B cell (primary cell): ENCODE measurements at regions not wholly inside any gene's neighbourhood (a gene's known extent, or its start where the extent isn't known, plus 50 kb on each side); places are given as distances from the start of the nearest gene placed in this dataset.

Source experiments
- ATAC-seq: fragments of 200-7000 bp; cut with Tn5 transposase; one replicate; pipeline ENCODE4 v1.10.0; 2021; ENCODE audit warnings: low read depth, mild to moderate bottlenecking, moderate number of reproducible peaks, moderate library complexity
- CTCF ChIA-PET: fragments of 350-600 bp; sonication (Branson Sonifier 250); formaldehyde crosslinking; loops from one replicate; lab custom pipeline; 2021; ENCODE audit warnings: antibody characterized with exemption, inconsistent platforms; lab: Charles Lee
- POLR2A ChIA-PET: fragments of 350-600 bp; sonication (Branson Sonifier 250); formaldehyde crosslinking; loops from one replicate; lab custom pipeline; 2021; ENCODE audit warnings: antibody characterized with exemption; lab: Charles Lee
- DNase-seq: peaks from one replicate; pipeline ENCODE4 v3.0.0; 2013
- H2AFZ ChIP-seq: 2 replicates; pipeline ENCODE4 v1.6.1; 2012; ENCODE audit warnings: mild to moderate bottlenecking, low read depth, low read length; ENCODE audit not compliant: insufficient read depth, poor library complexity, severe bottlenecking
- H3K27ac ChIP-seq, 2 donors: 1 replicate in 1 of 2; 2 replicates in 1 of 2; pipeline ENCODE4 v1.5.1; 2012 to 2013; ENCODE audit warnings: low read length in 2 of 2, mild to moderate bottlenecking in 2 of 2, moderate library complexity in 1 of 2
- H3K27me3 ChIP-seq, 4 experiments: fragments of 200-600 bp in 1 of 4; sonication (generic) in 1 of 4; replicated peaks in 1 of 4; 1 replicate in 2 of 4; 2 replicates in 2 of 4; pipeline versions ENCODE4 v1.6.1 to v1.7.0; 2013 to 2016; ENCODE audit warnings: low read length in 3 of 4, mild to moderate bottlenecking in 2 of 4, mixed read lengths in 1 of 4, moderate library complexity in 1 of 4; ENCODE audit not compliant: insufficient read depth in 4 of 4, control insufficient read depth in 3 of 4; ENCODE audit errors: control extremely low read depth in 1 of 4
- H3K36me3 ChIP-seq, 2 experiments: replicated peaks in 1 of 2; 1 replicate in 1 of 2; 2 replicates in 1 of 2; pipeline versions ENCODE4 v1.6.1 to v1.7.1; 2013; ENCODE audit warnings: low read length in 1 of 2; ENCODE audit not compliant: insufficient read depth in 2 of 2, control insufficient read depth in 1 of 2; ENCODE audit errors: control extremely low read depth in 1 of 2, extremely low read depth in 1 of 2
- H3K4me1 ChIP-seq, 2 donors: fragments of 200-600 bp in 1 of 2; sonication (generic) in 1 of 2; 1 replicate in 1 of 2; 2 replicates in 1 of 2; pipeline versions ENCODE4 v1.5.1 to v1.6.1; 2013 to 2017; ENCODE audit warnings: low read length in 2 of 2; ENCODE audit not compliant: control insufficient read depth in 2 of 2, insufficient read depth in 2 of 2
- H3K4me2 ChIP-seq: replicated peaks from 2 replicates; pipeline ENCODE3; 2012; ENCODE audit warnings: mild to moderate bottlenecking, low read depth, low read length; ENCODE audit not compliant: poor library complexity, severe bottlenecking
- H3K4me3 ChIP-seq, 5 experiments: fragments of 200-600 bp in 1 of 5; sonication (generic) in 1 of 5; 1 replicate in 3 of 5; 2 replicates in 2 of 5; pipeline versions ENCODE4 v1.5.1 to v1.7.0; 2011 to 2016; ENCODE audit warnings: low read length in 4 of 5, mild to moderate bottlenecking in 4 of 5, low read depth in 2 of 5, control low read depth in 1 of 5, moderate library complexity in 1 of 5; ENCODE audit not compliant: insufficient read depth in 1 of 5; ENCODE audit errors: control extremely low read depth in 1 of 5, extremely low read depth in 1 of 5
- H3K79me2 ChIP-seq: fragments of 200-600 bp; sonication (generic); one replicate; pipeline ENCODE4 v1.6.0; 2016; ENCODE audit warnings: low read length; ENCODE audit not compliant: control insufficient read depth, insufficient read depth
- H3K9ac ChIP-seq: fragments of 200-600 bp; sonication (generic); 2 replicates; pipeline ENCODE4 v1.6.1; 2017; ENCODE audit warnings: mild to moderate bottlenecking, low read length, moderate library complexity
- H3K9me3 ChIP-seq, 3 donors: one replicate each; pipeline versions ENCODE4 v1.6.1 to v1.7.1; 2013; ENCODE audit warnings: low read length in 2 of 3; ENCODE audit not compliant: control insufficient read depth in 2 of 3, insufficient read depth in 1 of 3; ENCODE audit errors: control extremely low read depth in 1 of 3
- H4K20me1 ChIP-seq: 2 replicates; pipeline ENCODE4 v1.6.0; 2012; ENCODE audit warnings: mild to moderate bottlenecking, low read length; ENCODE audit not compliant: insufficient read depth, control insufficient read depth, poor library complexity, severe bottlenecking
- H3K27ac Mint-ChIP-seq: one replicate; pipeline ENCODE4 v1.8.0; 2021; ENCODE audit warnings: mixed read lengths
- H3K27me3 Mint-ChIP-seq: one replicate; pipeline ENCODE4 v1.8.0; 2021; ENCODE audit warnings: mixed read lengths
- H3K4me1 Mint-ChIP-seq: one replicate; pipeline ENCODE4 v1.8.0; 2021; ENCODE audit warnings: mixed read lengths
- H3K4me3 Mint-ChIP-seq: one replicate; pipeline ENCODE4 v1.8.0; 2021; ENCODE audit warnings: mixed read lengths
- H3K9me3 Mint-ChIP-seq: one replicate; pipeline ENCODE4 v1.8.0; 2022; ENCODE audit warnings: mixed read lengths; ENCODE audit not compliant: insufficient read depth
- EZH2 ChIP-seq: IDR thresholded peaks from 2 replicates; pipeline ENCODE4 v1.6.1; 2012; ENCODE audit warnings: borderline replicate concordance, low read depth, mild to moderate bottlenecking, moderate library complexity, low read length; ENCODE audit not compliant: insufficient read depth, poor library complexity, severe bottlenecking
- WGBS: methylation state at CpG from one replicate; pipeline ENCODE4 v1.1.5; 2013; ENCODE audit warnings: missing lambda C conversion rate; ENCODE audit not compliant: insufficient coverage; 5-methylcytosine and 5-hydroxymethylcytosine counted together
- intact Hi-C: fragments of 100-400 bp; cut with micrococcal nuclease; formaldehyde crosslinking; loops from one replicate; pipeline ENCODE4 v1.10.0; 2022
- TF ChIP-seq, protein P1 (sequence below): fragments of 200-600 bp; IDR thresholded peaks from one replicate; pipeline ENCODE4 v1.8.0; 2022; ENCODE audit warnings: antibody characterized with exemption, mild to moderate bottlenecking

DNA sequence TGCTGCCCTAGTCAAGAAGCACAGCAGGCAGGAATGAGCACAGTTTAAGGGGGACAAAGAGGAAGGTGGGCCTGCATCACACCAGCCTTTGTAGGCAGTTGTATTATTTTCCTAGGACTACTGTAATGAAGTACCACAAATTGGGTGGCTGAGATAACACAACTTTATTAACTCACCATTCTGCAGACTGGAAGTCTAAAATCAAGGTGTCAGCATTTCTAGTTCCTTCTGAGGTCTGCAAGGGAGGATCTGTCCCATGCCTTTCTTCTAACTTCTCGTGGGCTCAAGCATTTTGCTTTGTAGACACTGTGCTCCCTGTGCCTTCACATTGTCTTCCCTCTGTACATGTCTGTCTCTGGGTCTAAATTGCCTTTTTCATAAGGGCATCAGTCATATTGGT, 488.5 kb upstream of the JARID2 start:
- Mint-ChIP-seq H3K27me3 (no peaks in the 10 kb centered on the region), H3K9me3 (no peaks in the 10 kb centered on the region), H3K4me3 (no peak overlapping the region), H3K27ac (no peak overlapping the region), H3K4me1 (peaks cover 7% of the 10 kb centered on the region)
- POLR2A ChIA-PET, result no interaction called here
- intact Hi-C loops, result no loop called here
- Histone ChIP-seq H3K36me3 (no peaks in the 10 kb centered on the region), H3K27ac (no peak overlapping the region), H3K79me2 (no peaks in the 10 kb centered on the region), H3K4me1 (no peaks in the 10 kb centered on the region), H3K27me3 (no peaks in the 10 kb centered on the region), H3K4me2 (no peak overlapping the region), H3K9me3 (no peaks in the 10 kb centered on the region), H4K20me1 (no peaks in the 10 kb centered on the region), H2AFZ (no peak overlapping the region), H3K4me3 (no peak overlapping the region), H3K9ac (no peak overlapping the region)
- CTCF ChIA-PET, result no interaction called here
- WGBS, result 82% methylated on average over 1 of the region's 1 CpG
- ATAC-seq (no peak), DNase-seq (no peak)
- no peak for TF ChIP-seq EZH2
- TF ChIP-seq, protein P1, sequence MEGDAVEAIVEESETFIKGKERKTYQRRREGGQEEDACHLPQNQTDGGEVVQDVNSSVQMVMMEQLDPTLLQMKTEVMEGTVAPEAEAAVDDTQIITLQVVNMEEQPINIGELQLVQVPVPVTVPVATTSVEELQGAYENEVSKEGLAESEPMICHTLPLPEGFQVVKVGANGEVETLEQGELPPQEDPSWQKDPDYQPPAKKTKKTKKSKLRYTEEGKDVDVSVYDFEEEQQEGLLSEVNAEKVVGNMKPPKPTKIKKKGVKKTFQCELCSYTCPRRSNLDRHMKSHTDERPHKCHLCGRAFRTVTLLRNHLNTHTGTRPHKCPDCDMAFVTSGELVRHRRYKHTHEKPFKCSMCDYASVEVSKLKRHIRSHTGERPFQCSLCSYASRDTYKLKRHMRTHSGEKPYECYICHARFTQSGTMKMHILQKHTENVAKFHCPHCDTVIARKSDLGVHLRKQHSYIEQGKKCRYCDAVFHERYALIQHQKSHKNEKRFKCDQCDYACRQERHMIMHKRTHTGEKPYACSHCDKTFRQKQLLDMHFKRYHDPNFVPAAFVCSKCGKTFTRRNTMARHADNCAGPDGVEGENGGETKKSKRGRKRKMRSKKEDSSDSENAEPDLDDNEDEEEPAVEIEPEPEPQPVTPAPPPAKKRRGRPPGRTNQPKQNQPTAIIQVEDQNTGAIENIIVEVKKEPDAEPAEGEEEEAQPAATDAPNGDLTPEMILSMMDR, result no peak

DNA sequence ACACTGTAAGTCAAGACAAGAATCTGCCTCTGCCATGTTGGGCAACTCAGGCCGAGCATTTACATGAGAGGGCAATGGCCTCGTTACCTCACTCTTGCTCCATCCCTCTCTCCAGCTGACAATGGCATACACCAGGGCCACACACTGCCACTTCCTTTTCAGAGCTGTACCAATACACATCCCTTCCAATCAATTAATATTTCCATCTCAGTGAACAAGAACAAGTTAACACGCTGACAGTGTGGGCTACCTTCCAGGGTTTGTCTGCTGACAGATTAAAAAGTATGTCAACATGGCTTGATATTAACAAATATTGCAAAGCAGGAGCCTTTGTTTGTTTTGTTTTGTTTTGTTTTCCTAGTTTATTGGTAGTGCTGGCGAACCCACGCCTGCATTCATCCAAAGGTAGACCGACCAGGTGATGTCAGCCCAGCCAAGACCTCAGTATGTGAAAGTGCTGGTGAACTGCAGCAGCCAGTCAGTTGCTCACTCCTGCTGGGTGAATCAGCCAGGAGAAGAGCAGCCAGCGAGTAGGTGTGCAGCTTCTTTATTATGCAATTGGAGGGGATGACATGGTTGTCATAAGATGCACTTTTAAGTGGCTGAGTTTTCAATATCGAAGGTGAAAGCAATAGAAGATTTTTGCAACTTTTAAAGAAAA, 487.3 kb upstream of the JARID2 start:
- H3K4me1 Mint-ChIP-seq, result peaks cover 7% of the 10 kb centered on the region
- POLR2A ChIA-PET, result no interaction called here

More for the DNA sequence above, 487.3 kb upstream of the JARID2 start:
- Histone ChIP-seq H4K20me1 (no peaks in the 10 kb centered on the region), H3K4me2 (no peak overlapping the region), H3K9ac (no peak overlapping the region), H3K4me1 (no peaks in the 10 kb centered on the region), H3K9me3 (no peaks in the 10 kb centered on the region), H3K4me3 (no peak overlapping the region), H3K27me3 (no peaks in the 10 kb centered on the region), H3K79me2 (no peaks in the 10 kb centered on the region), H3K36me3 (no peaks in the 10 kb centered on the region), H3K27ac (no peak overlapping the region), H2AFZ (no peak overlapping the region)
- H3K4me3 Mint-ChIP-seq, result no peak overlapping the region
- ATAC-seq, result no peak
- H3K27ac Mint-ChIP-seq, result no peak overlapping the region
- 97% methylated on average over 6 of the region's 8 CpGs for WGBS
- intact Hi-C loops, result no loop called here
- DNase-seq, result no peak
- no peaks in the 10 kb centered on the region for H3K9me3 Mint-ChIP-seq
- CTCF ChIA-PET, result no interaction called here
- TF ChIP-seq, protein P1, result no peak
- TF ChIP-seq EZH2, result no peak
- H3K27me3 Mint-ChIP-seq, result no peaks in the 10 kb centered on the region
